LoVo (cell line): ENCODE measurements at regions not wholly inside any gene's neighbourhood (a gene's known extent, or its start where the extent isn't known, plus 50 kb on each side); places are given as distances from the start of the nearest gene placed in this dataset.

Experiments used
- DNase-seq: peaks from one replicate; pipeline ENCODE4 v3.0.0-alpha.2; 2016; ENCODE audit warnings: low spot score

- DNase-seq, result no peak
Observed at GRCh38 chr3:150161011-150161410, 190.3 kb upstream of the PFN2 start.

- DNase-seq, result no peak
Observed at GRCh38 chr3:150158943-150159625, 188.4 kb upstream of the PFN2 start.

GRCh38 chr3:150152567-150152966 lies 181.9 kb upstream of the PFN2 start:
- DNase-seq, result no peak

GRCh38 chr3:150150633-150151032 lies 179.9 kb upstream of the PFN2 start:
- DNase-seq, result no peak

GRCh38 chr3:150149651-150150051 lies 179.0 kb upstream of the PFN2 start:
- DNase-seq, result no peak

GRCh38 chr3:150148227-150148626 lies 177.5 kb upstream of the PFN2 start:
- DNase-seq, result no peak

DNA sequence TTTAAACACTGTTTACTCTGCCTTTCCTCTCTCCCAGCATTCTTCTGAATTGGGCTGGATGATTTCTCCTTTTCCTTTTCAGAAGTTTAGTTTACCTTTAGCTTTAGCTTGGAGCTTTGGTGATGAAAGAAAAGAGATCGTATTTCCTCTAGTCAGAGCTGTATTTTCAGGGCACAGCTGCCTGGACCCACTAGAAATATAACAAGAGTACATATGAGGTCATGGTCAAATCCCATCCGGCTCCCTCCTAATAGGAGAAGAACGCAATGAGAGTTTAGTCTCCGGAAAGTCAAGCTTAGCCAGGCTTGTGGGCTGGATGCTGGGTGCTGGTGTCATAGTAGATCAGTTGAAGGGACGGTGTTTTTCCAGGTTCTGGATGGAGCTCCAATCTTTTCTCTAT lies 177.1 kb upstream of the PFN2 start:
- no peak for DNase-seq

DNA sequence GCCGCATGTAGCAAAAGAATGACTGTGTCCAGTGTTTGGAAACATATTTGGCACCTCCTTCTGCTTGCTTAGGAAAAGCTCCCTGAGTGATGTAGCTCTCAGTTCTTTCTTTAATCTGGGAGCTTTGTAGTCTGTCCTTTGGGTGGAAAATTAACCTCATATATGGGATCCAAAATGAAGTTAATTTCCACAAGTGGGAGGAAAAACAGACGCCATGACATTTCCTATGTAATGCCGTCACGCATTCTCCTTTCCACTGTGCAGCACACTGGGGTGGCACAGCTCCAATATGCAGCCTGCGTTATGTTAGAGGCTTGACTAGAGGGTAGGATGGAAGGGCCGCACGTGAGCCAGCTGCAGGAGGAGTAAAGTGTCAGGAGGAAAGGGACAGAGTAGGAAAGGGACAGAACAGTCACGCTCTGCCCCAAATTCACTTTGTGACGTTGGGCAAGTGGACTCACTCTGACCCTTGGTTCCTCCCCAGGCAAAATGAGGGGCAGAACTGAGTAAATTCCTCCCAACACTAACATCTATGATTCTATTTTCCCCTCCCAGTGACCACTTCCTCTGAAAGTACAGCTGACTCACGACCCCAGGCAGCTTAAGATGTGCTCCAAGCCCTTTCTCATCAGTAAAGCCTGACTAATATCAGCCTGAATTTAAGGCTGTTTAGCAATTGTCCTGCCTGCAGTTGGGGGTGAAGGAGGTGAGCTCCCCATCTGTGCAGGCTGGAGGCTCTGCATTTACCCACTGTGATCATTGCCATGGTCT lies 176.5 kb upstream of the PFN2 start:
- DNase-seq, result no peak

DNA sequence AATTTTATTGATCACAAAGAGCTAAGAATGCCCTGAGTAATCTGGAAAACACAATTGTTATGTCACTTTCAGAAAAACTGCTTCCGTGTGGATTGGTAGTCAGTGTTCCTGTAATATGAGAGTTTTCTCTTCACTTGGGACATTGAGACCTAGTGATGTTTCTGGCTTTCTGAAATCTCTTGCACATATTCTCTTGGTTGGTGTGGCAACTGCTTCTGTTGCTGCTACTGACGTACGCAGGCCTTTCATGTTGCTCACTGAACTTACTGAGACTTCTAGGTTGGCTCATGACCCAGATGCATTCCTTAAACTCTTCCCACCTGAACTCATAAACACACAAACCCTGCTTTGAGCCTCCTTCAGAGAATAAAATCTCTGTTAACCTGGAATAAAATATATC lies 175.0 kb upstream of the PFN2 start:
- DNase-seq, result no peak

DNA sequence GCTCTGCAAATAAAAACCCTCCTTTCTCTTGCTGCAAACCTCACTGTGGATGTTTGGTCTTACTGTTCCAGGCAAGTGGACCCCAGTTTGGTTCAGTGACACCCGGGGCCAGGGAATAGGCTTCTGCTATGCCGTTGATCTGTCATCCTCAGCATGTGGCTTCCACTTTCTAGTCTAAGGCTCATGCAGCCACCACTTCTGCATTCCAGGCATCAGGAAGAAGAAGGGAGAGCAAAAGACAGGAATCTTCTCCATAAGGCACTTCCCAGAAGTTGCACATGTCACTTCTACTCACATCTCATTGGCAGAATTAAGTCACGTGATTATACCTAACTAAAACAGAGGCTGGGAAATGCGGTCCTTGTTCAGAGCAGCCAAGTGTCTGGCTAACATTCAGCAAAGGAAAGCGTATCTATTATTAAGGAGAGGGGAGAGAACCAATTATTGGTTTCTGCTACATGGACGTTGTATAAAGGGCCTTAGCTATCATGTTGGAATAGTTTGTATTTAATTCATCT lies 173.6 kb upstream of the PFN2 start:
- DNase-seq, result no peak

GRCh38 chr3:150142936-150143335 lies 172.2 kb upstream of the PFN2 start:
- DNase-seq, result no peak

DNA sequence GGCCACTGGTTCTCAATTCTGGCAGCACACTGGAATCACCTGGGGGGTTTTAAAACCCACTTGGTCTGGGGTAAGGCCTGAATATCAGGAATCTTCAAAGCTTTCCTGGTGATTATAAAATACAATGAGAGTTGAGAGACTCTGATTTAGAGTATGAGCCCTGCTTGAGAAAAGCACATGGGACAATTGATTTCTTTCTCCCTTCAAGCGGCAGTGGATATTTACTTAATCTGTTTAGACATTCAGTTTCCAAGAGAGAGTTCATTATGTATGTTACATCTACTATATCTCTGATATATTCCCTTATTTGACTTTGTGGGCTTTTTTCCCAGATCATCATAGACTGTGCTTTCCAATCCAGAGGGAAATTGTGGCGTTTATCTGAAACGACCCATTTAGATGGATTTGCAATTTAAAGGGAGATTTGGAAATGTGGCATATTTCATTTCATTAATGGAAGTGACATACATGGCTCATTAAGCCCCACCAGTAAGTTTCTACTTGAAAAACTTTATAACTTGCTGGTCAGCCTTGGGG lies 171.2 kb upstream of the PFN2 start:
- no peak for DNase-seq

- no peak for DNase-seq
Observed at GRCh38 chr3:150140614-150141321, 170.1 kb upstream of the PFN2 start.

DNA sequence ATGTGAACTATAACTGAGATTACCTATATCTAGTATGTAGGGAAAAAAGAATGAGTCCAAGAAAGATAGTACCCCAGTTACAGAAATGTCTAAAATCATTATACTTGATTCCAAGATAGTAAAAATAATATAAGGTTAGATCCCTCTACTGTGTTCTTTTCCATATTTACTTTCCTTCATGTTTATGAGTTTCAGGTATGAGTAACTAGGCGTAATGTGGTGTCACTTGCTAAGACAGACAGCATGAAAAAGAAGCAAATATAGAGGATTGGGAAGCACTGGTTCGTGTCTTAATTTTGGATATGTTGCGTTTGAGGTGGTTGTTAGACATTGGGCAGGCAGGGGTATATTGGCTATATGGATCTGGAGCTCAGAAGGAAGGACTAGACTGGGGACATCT lies 168.1 kb upstream of the PFN2 start:
- no peak for DNase-seq

GRCh38 chr3:150136242-150136641 lies 165.5 kb upstream of the PFN2 start:
- no peak for DNase-seq

- no peak for DNase-seq
Observed at GRCh38 chr3:150135287-150135721, 164.6 kb upstream of the PFN2 start.

- no peak for DNase-seq
Observed at GRCh38 chr3:150133293-150133692, 162.6 kb upstream of the PFN2 start.

DNA sequence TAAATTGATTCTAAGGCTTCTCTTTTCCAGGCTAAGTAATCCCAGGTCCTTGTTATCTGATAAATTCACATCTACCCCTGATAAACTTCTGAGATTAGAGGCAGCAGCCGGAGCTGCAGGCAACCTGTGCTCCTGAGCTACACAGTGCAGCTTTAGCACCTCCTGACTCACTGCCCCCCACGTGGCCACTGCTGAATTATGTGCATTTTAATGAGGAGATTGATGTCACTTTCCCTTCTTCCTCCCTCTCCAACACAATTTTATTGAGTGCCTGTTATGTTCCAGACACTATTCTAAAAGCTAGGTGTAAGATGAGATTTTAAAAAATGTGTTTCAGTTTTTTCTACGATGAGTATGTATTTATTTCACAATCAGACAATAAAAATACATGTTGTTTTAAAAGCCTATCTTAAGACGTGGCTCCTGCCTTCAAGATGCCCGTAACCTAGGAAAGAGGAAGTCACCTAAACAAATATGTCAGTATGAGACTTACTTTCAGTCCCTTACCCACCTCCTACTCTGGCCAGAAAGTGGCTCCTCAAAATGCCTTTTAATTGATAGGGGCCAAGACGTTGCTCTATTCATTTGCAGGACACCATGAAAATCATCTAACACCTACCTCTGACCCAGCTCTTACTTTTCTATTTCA lies 161.5 kb upstream of the PFN2 start:
- no peak for DNase-seq

GRCh38 chr3:150131663-150132062 lies 161.0 kb upstream of the PFN2 start:
- DNase-seq, result no peak

- DNase-seq, result no peak
Observed at GRCh38 chr3:150130404-150131100, 159.9 kb upstream of the PFN2 start.

- DNase-seq, result no peak
Observed at GRCh38 chr3:150129166-150129565, 158.5 kb upstream of the PFN2 start.
